Activated CD4-positive, CD25-positive, alpha-beta regulatory T cell (primary cell): ENCODE measurements at regions not wholly inside any gene's neighbourhood (a gene's known extent, or its start where the extent isn't known, plus 50 kb on each side); places are given as distances from the start of the nearest gene placed in this dataset.
"Not testable (repeated sequence)": the region's sequence is repeated elsewhere in the genome, so short reads cannot be mapped to it uniquely, and the experiment has no call there.

ENCODE experiments used
- DNase-seq, 4 experiments: peaks; one replicate each; lab custom pipeline; 2025; lab: John Stamatoyannopoulos, UW

- DNase-seq, result no peak
These were observed 2222.7 kb upstream of the WWC1 start for GRCh38 chr5:166068547-166069335.

GRCh38 chr5:166073901-166074581 lies 2217.4 kb upstream of the WWC1 start:
- no peak for DNase-seq

- DNase-seq, result no peak
These were observed 2216.6 kb upstream of the WWC1 start for GRCh38 chr5:166074582-166075481.

GRCh38 chr5:166083183-166083959 lies 2208.1 kb upstream of the WWC1 start:
- no peak for DNase-seq

GRCh38 chr5:166086568-166086967 lies 2204.9 kb upstream of the WWC1 start:
- DNase-seq, result no peak

- no peak for DNase-seq
These were observed 2202.9 kb upstream of the WWC1 start for GRCh38 chr5:166088389-166089039.

- DNase-seq, result no peak
These were observed 2199.5 kb upstream of the WWC1 start for GRCh38 chr5:166091931-166092330.

- no peak for DNase-seq
These were observed 2198.1 kb upstream of the WWC1 start for GRCh38 chr5:166093312-166093711.

- DNase-seq, result no peak
These were observed 2188.5 kb upstream of the WWC1 start for GRCh38 chr5:166102947-166103346.

- DNase-seq, result no peak
These were observed 2180.4 kb upstream of the WWC1 start for GRCh38 chr5:166111021-166111420.

- DNase-seq, result no peak
These were observed 2174.1 kb upstream of the WWC1 start for GRCh38 chr5:166117072-166118066.

GRCh38 chr5:166119506-166119905 lies 2171.9 kb upstream of the WWC1 start:
- no peak for DNase-seq

- DNase-seq, result no peak
These were observed 2167.7 kb upstream of the WWC1 start for GRCh38 chr5:166123717-166124116.

- DNase-seq, result no peak
These were observed 2163.5 kb upstream of the WWC1 start for GRCh38 chr5:166127766-166128570.

- DNase-seq, result not testable (repeated sequence)
These were observed 2146.3 kb upstream of the WWC1 start for GRCh38 chr5:166145107-166145506.

- no peak for DNase-seq
These were observed 2127.3 kb upstream of the WWC1 start for GRCh38 chr5:166163996-166164610.

GRCh38 chr5:166165596-166165995 lies 2125.8 kb upstream of the WWC1 start:
- DNase-seq, result no peak

- DNase-seq, result no peak
These were observed 2125.4 kb upstream of the WWC1 start for GRCh38 chr5:166166071-166166470.

- no peak for DNase-seq
These were observed 2118.8 kb upstream of the WWC1 start for GRCh38 chr5:166172597-166172996.
